Right lobe of liver (tissue), 4 donors: ENCODE measurements at regions not wholly inside any gene's neighbourhood (a gene's known extent, or its start where the extent isn't known, plus 50 kb on each side); places are given as distances from the start of the nearest gene placed in this dataset.

ENCODE experiments used
- POLR2A ChIP-seq: fragments of 450-650 bp; IDR thresholded peaks from one replicate; pipeline ENCODE4 v1.6.1; 2017; ENCODE audit warnings: antibody characterized with exemption, mild to moderate bottlenecking
- TF ChIP-seq, protein P1 (sequence below), 4 donors: fragments of 200-600 bp in 3 of 4; fragments of 450-650 bp in 1 of 4; IDR thresholded peaks; one replicate each; pipeline versions ENCODE4 v1.5.1 to v1.8.0; 2016 to 2022; ENCODE audit warnings: antibody characterized with exemption in 4 of 4, mild to moderate bottlenecking in 2 of 4
- donor health status: DM: no; HTN: no; CAD: no.
- donor health status: DM: no; HTN: no; CAD: no.
- donor health status: DM: no; HTN: yes; CAD: no.

DNA sequence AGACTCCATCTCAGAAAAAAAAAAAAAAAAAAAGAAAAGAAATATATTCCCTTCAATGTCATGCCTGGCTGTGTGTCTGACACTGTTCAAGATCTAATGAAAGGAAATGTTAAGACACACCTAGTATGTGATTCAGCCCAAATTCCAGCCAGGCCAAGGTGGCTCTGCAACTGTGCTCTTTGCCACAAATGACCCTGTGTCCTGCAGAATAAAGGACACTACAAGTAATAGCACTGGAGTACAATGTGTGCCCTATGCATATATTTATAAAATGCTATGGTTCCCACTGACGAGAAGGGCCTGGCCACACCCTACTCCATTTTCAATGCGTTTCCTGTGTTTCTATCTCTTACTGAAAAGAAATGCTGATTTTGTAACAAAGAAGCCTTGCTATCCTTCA lies 98.0 kb upstream of the SORBS2 start:
- TF ChIP-seq, protein P1, sequence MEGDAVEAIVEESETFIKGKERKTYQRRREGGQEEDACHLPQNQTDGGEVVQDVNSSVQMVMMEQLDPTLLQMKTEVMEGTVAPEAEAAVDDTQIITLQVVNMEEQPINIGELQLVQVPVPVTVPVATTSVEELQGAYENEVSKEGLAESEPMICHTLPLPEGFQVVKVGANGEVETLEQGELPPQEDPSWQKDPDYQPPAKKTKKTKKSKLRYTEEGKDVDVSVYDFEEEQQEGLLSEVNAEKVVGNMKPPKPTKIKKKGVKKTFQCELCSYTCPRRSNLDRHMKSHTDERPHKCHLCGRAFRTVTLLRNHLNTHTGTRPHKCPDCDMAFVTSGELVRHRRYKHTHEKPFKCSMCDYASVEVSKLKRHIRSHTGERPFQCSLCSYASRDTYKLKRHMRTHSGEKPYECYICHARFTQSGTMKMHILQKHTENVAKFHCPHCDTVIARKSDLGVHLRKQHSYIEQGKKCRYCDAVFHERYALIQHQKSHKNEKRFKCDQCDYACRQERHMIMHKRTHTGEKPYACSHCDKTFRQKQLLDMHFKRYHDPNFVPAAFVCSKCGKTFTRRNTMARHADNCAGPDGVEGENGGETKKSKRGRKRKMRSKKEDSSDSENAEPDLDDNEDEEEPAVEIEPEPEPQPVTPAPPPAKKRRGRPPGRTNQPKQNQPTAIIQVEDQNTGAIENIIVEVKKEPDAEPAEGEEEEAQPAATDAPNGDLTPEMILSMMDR (IDR thresholded peaks at IDR 0.05): no peak
- TF ChIP-seq POLR2A: no peak
